H9 (cell line): ENCODE measurements at regions not wholly inside any gene's neighbourhood (a gene's known extent, or its start where the extent isn't known, plus 50 kb on each side); places are given as distances from the start of the nearest gene placed in this dataset.

Experiments
- DNase-seq: peaks from one replicate; pipeline ENCODE4 v3.0.0-alpha.2; 2017
- H2AFZ ChIP-seq: one replicate; pipeline ENCODE4 v1.6.1; 2013; ENCODE audit warnings: mild to moderate bottlenecking, low read length, control low read depth, moderate library complexity
- H2AK5ac ChIP-seq: 2 replicates; pipeline ENCODE4 v1.6.1; 2013; ENCODE audit warnings: low read length, control low read depth, mixed read lengths; ENCODE audit not compliant: insufficient read length
- H2BK120ac ChIP-seq: one replicate; pipeline ENCODE4 v1.6.1; 2013; ENCODE audit warnings: low read depth, mild to moderate bottlenecking, low read length, control low read depth, inconsistent platforms; ENCODE audit not compliant: poor library complexity, severe bottlenecking
- H2BK12ac ChIP-seq: 2 replicates; pipeline ENCODE4 v1.6.1; 2013; ENCODE audit warnings: low read length, control low read depth, mixed read lengths, low read depth; ENCODE audit not compliant: insufficient read length
- H2BK15ac ChIP-seq: 2 replicates; pipeline ENCODE4 v1.6.1; 2013; ENCODE audit warnings: low read depth, low read length, control low read depth
- H2BK20ac ChIP-seq: one replicate; pipeline ENCODE4 v1.6.1; 2013; ENCODE audit warnings: low read depth, mild to moderate bottlenecking, low read length, control low read depth, inconsistent platforms; ENCODE audit not compliant: poor library complexity, severe bottlenecking
- H2BK5ac ChIP-seq: 2 replicates; pipeline ENCODE4 v1.6.1; 2013; ENCODE audit warnings: low read length, control low read depth, mixed read lengths; ENCODE audit not compliant: insufficient read length
- H3K14ac ChIP-seq: 2 replicates; pipeline ENCODE4 v1.6.1; 2013; ENCODE audit warnings: low read length, control low read depth; ENCODE audit not compliant: insufficient read depth
- H3K18ac ChIP-seq: 2 replicates; pipeline ENCODE4 v1.6.1; 2013; ENCODE audit warnings: low read depth, mild to moderate bottlenecking, mixed read lengths, low read length, control low read depth; ENCODE audit not compliant: insufficient read length
- H3K23ac ChIP-seq: 2 replicates; pipeline ENCODE4 v1.6.1; 2013; ENCODE audit warnings: low read length, control low read depth, mixed read lengths, low read depth; ENCODE audit not compliant: insufficient read length
- H3K23me2 ChIP-seq: 2 replicates; pipeline ENCODE4 v1.6.1; 2013; ENCODE audit warnings: low read depth, mild to moderate bottlenecking, mixed read lengths, low read length, control low read depth; ENCODE audit not compliant: insufficient read length, poor library complexity, severe bottlenecking
- H3K27ac ChIP-seq: 2 replicates; pipeline ENCODE4 v1.5.1; 2013; ENCODE audit warnings: low read length, control low read depth, mixed read lengths, low read depth; ENCODE audit not compliant: insufficient read length
- H3K27me3 ChIP-seq: 2 replicates; pipeline ENCODE4 v1.6.1; 2013; ENCODE audit warnings: low read length, control low read depth, inconsistent platforms; ENCODE audit not compliant: insufficient read depth
- H3K4ac ChIP-seq: 2 replicates; pipeline ENCODE4 v1.6.1; 2013; ENCODE audit warnings: low read depth, mild to moderate bottlenecking, control low read depth, inconsistent platforms, low read length, moderate library complexity
- H3K4me1 ChIP-seq: 2 replicates; pipeline ENCODE4 v1.6.1; 2013; ENCODE audit warnings: low read length, control low read depth, inconsistent platforms; ENCODE audit not compliant: insufficient read depth
- H3K4me2 ChIP-seq: 2 replicates; pipeline ENCODE4 v1.6.1; 2013; ENCODE audit warnings: low read length, control low read depth, mixed read lengths; ENCODE audit not compliant: insufficient read length, insufficient read depth
- H3K56ac ChIP-seq: 2 replicates; pipeline ENCODE4 v1.6.1; 2013; ENCODE audit warnings: low read depth, mild to moderate bottlenecking, mixed read lengths, low read length, control low read depth; ENCODE audit not compliant: insufficient read length
- H3K79me1 ChIP-seq: 2 replicates; pipeline ENCODE4 v1.6.1; 2013; ENCODE audit warnings: low read depth, mild to moderate bottlenecking, moderate library complexity, low read length, control low read depth, inconsistent platforms; ENCODE audit not compliant: insufficient read depth, poor library complexity, severe bottlenecking
- H3K79me2 ChIP-seq: 2 replicates; pipeline ENCODE4 v1.6.1; 2013; ENCODE audit warnings: low read length, control low read depth, inconsistent platforms; ENCODE audit not compliant: insufficient read depth
- H3K9ac ChIP-seq: 2 replicates; pipeline ENCODE4 v1.6.1; 2013; ENCODE audit warnings: low read length, control low read depth, mixed read lengths; ENCODE audit not compliant: insufficient read length; ENCODE audit errors: extremely low read depth
- H3K9me3 ChIP-seq: one replicate; pipeline ENCODE4 v1.6.1; 2013; ENCODE audit warnings: low read depth, low read length, inconsistent platforms; ENCODE audit not compliant: control insufficient read depth
- H3T11ph ChIP-seq: one replicate; pipeline ENCODE4 v1.6.1; 2013; ENCODE audit warnings: mild to moderate bottlenecking, low read length, control low read depth, inconsistent platforms
- H4K20me1 ChIP-seq: one replicate; pipeline ENCODE4 v1.6.1; 2013; ENCODE audit not compliant: control insufficient read depth, insufficient read length, insufficient read depth
- H4K5ac ChIP-seq: 2 replicates; pipeline ENCODE4 v1.6.1; 2013; ENCODE audit warnings: low read depth, mild to moderate bottlenecking, mixed read lengths, low read length, control low read depth; ENCODE audit not compliant: insufficient read length
- H4K8ac ChIP-seq: replicated peaks from 2 replicates; pipeline ENCODE4 v1.6.1; 2013; ENCODE audit warnings: low read length, control low read depth, mixed read lengths, low read depth; ENCODE audit not compliant: insufficient read length
- H4K91ac ChIP-seq: 2 replicates; pipeline ENCODE4 v1.6.1; 2013; ENCODE audit warnings: low read depth, mild to moderate bottlenecking, moderate library complexity, mixed read lengths, low read length, control low read depth; ENCODE audit not compliant: insufficient read length
- H3K27ac Mint-ChIP-seq, 3 experiments: 2 replicates in 2 of 3; 3 replicates in 1 of 3; pipeline ENCODE4 v1.8.0; 2020 to 2021; ENCODE audit warnings: mixed read lengths in 3 of 3, mild to moderate bottlenecking in 1 of 3, moderate library complexity in 1 of 3
- H3K27me3 Mint-ChIP-seq: 2 replicates; pipeline ENCODE4 v1.8.0; 2021; ENCODE audit warnings: low read depth, mild to moderate bottlenecking, moderate library complexity, mixed read lengths
- H3K36me3 Mint-ChIP-seq, 3 experiments: 2 replicates in 2 of 3; 3 replicates in 1 of 3; pipeline ENCODE4 v1.8.0; 2020 to 2021; ENCODE audit warnings: low read depth in 3 of 3, mixed read lengths in 3 of 3; ENCODE audit not compliant: insufficient read depth in 1 of 3
- H3K4me1 Mint-ChIP-seq, 2 experiments: 2 replicates each; pipeline ENCODE4 v1.8.0; 2020; ENCODE audit warnings: mixed read lengths in 2 of 2
- H3K4me3 Mint-ChIP-seq, 2 experiments: 2 replicates in 1 of 2; 3 replicates in 1 of 2; pipeline ENCODE4 v1.8.0; 2020 to 2021; ENCODE audit warnings: mild to moderate bottlenecking in 2 of 2, mixed read lengths in 2 of 2, moderate library complexity in 1 of 2
- H3K9me3 Mint-ChIP-seq, 2 experiments: 2 replicates in 1 of 2; 3 replicates in 1 of 2; pipeline ENCODE4 v1.8.0; 2020; ENCODE audit warnings: mild to moderate bottlenecking in 2 of 2, mixed read lengths in 2 of 2, moderate library complexity in 1 of 2
- WGBS: extraction: QIAGEN DNeasy Blood & Tissue Kit; methylation state at CpG from one replicate; pipeline ENCODE4 v1.1.7; 2013; ENCODE audit warnings: missing lambda C conversion rate, low lambda C conversion rate, mixed read lengths; ENCODE audit not compliant: insufficient read length; ENCODE audit errors: extremely low coverage; 5-methylcytosine and 5-hydroxymethylcytosine counted together
- TF ChIP-seq, protein P1 (sequence below): fragments of 200-600 bp; sonication (generic); conservative IDR thresholded peaks from 3 replicates; pipeline ENCODE4 v1.8.0; 2021; ENCODE audit warnings: antibody characterized with exemption, mild to moderate bottlenecking

- no peak overlapping the region for H3K27ac ChIP-seq
- no peak overlapping the region for H3K18ac ChIP-seq
- no peak overlapping the region for H2BK15ac ChIP-seq
- no peak overlapping the region for H3K23ac ChIP-seq
- H4K5ac ChIP-seq: no peak overlapping the region
- H2BK120ac ChIP-seq: no peak overlapping the region
- H3K79me2 ChIP-seq: no peaks in the 10 kb centered on the region
- no peak overlapping the region for H3K14ac ChIP-seq
- no peaks in the 10 kb centered on the region for H3K36me3 Mint-ChIP-seq
- peaks cover 3% of the 10 kb centered on the region; the same call in 1 of the 2 replicates for H3K27me3 Mint-ChIP-seq
- H3K9ac ChIP-seq: no peak overlapping the region
- WGBS: no CpG with 5 or more reads among the region's 4 CpGs
- no peak overlapping the region for H2BK12ac ChIP-seq
- H3K56ac ChIP-seq: no peak overlapping the region
- H4K20me1 ChIP-seq: no peaks in the 10 kb centered on the region
- no peak overlapping the region for H3K27ac Mint-ChIP-seq
- no peak overlapping the region for H3K4me3 Mint-ChIP-seq
- H3K79me1 ChIP-seq: no peaks in the 10 kb centered on the region
- no peak overlapping the region for H2BK5ac ChIP-seq
- no peak overlapping the region for H4K91ac ChIP-seq
- no peaks in the 10 kb centered on the region for H3K4me1 ChIP-seq
- H2AFZ ChIP-seq: no peak overlapping the region
- H4K8ac ChIP-seq: no peak overlapping the region
- H2BK20ac ChIP-seq: no peak overlapping the region
- no peak overlapping the region for H2AK5ac ChIP-seq
- TF ChIP-seq, protein P1, sequence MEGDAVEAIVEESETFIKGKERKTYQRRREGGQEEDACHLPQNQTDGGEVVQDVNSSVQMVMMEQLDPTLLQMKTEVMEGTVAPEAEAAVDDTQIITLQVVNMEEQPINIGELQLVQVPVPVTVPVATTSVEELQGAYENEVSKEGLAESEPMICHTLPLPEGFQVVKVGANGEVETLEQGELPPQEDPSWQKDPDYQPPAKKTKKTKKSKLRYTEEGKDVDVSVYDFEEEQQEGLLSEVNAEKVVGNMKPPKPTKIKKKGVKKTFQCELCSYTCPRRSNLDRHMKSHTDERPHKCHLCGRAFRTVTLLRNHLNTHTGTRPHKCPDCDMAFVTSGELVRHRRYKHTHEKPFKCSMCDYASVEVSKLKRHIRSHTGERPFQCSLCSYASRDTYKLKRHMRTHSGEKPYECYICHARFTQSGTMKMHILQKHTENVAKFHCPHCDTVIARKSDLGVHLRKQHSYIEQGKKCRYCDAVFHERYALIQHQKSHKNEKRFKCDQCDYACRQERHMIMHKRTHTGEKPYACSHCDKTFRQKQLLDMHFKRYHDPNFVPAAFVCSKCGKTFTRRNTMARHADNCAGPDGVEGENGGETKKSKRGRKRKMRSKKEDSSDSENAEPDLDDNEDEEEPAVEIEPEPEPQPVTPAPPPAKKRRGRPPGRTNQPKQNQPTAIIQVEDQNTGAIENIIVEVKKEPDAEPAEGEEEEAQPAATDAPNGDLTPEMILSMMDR: no peak
- no peak overlapping the region for H3K4me2 ChIP-seq
- no peaks in the 10 kb centered on the region for H3K27me3 ChIP-seq
- DNase-seq: no peak
- no peaks in the 10 kb centered on the region for H3K9me3 ChIP-seq
- H3T11ph ChIP-seq: no peak overlapping the region
- H3K9me3 Mint-ChIP-seq: no peaks in the 10 kb centered on the region
- no peak overlapping the region for H3K4ac ChIP-seq
- no peaks in the 10 kb centered on the region for H3K23me2 ChIP-seq
- H3K4me1 Mint-ChIP-seq: no peaks in the 10 kb centered on the region
Measured at GRCh38 chr13:78909276-78909675, 250.3 kb upstream of the OBI1 start.
